B cell (primary cell): ENCODE measurements at regions not wholly inside any gene's neighbourhood (a gene's known extent, or its start where the extent isn't known, plus 50 kb on each side); places are given as distances from the start of the nearest gene placed in this dataset.

ENCODE experiments used
- ATAC-seq: fragments of 200-7000 bp; cut with Tn5 transposase; one replicate; pipeline ENCODE4 v1.10.0; 2021; ENCODE audit warnings: low read depth, mild to moderate bottlenecking, moderate number of reproducible peaks, moderate library complexity
- CTCF ChIA-PET: fragments of 350-600 bp; sonication (Branson Sonifier 250); formaldehyde crosslinking; loops from one replicate; lab custom pipeline; 2021; ENCODE audit warnings: antibody characterized with exemption, inconsistent platforms; lab: Charles Lee
- POLR2A ChIA-PET: fragments of 350-600 bp; sonication (Branson Sonifier 250); formaldehyde crosslinking; loops from one replicate; lab custom pipeline; 2021; ENCODE audit warnings: antibody characterized with exemption; lab: Charles Lee
- DNase-seq: peaks from one replicate; pipeline ENCODE4 v3.0.0; 2013
- H2AFZ ChIP-seq: 2 replicates; pipeline ENCODE4 v1.6.1; 2012; ENCODE audit warnings: mild to moderate bottlenecking, low read depth, low read length; ENCODE audit not compliant: insufficient read depth, poor library complexity, severe bottlenecking
- H3K27ac ChIP-seq, 2 donors: 1 replicate in 1 of 2; 2 replicates in 1 of 2; pipeline ENCODE4 v1.5.1; 2012 to 2013; ENCODE audit warnings: low read length in 2 of 2, mild to moderate bottlenecking in 2 of 2, moderate library complexity in 1 of 2
- H3K27me3 ChIP-seq, 4 experiments: fragments of 200-600 bp in 1 of 4; sonication (generic) in 1 of 4; replicated peaks in 1 of 4; 1 replicate in 2 of 4; 2 replicates in 2 of 4; pipeline versions ENCODE4 v1.6.1 to v1.7.0; 2013 to 2016; ENCODE audit warnings: low read length in 3 of 4, mild to moderate bottlenecking in 2 of 4, mixed read lengths in 1 of 4, moderate library complexity in 1 of 4; ENCODE audit not compliant: insufficient read depth in 4 of 4, control insufficient read depth in 3 of 4; ENCODE audit errors: control extremely low read depth in 1 of 4
- H3K36me3 ChIP-seq, 2 experiments: replicated peaks in 1 of 2; 1 replicate in 1 of 2; 2 replicates in 1 of 2; pipeline versions ENCODE4 v1.6.1 to v1.7.1; 2013; ENCODE audit warnings: low read length in 1 of 2; ENCODE audit not compliant: insufficient read depth in 2 of 2, control insufficient read depth in 1 of 2; ENCODE audit errors: control extremely low read depth in 1 of 2, extremely low read depth in 1 of 2
- H3K4me1 ChIP-seq, 2 donors: fragments of 200-600 bp in 1 of 2; sonication (generic) in 1 of 2; 1 replicate in 1 of 2; 2 replicates in 1 of 2; pipeline versions ENCODE4 v1.5.1 to v1.6.1; 2013 to 2017; ENCODE audit warnings: low read length in 2 of 2; ENCODE audit not compliant: control insufficient read depth in 2 of 2, insufficient read depth in 2 of 2
- H3K4me2 ChIP-seq: replicated peaks from 2 replicates; pipeline ENCODE3; 2012; ENCODE audit warnings: mild to moderate bottlenecking, low read depth, low read length; ENCODE audit not compliant: poor library complexity, severe bottlenecking
- H3K4me3 ChIP-seq, 5 experiments: fragments of 200-600 bp in 1 of 5; sonication (generic) in 1 of 5; 1 replicate in 3 of 5; 2 replicates in 2 of 5; pipeline versions ENCODE4 v1.5.1 to v1.7.0; 2011 to 2016; ENCODE audit warnings: low read length in 4 of 5, mild to moderate bottlenecking in 4 of 5, low read depth in 2 of 5, control low read depth in 1 of 5, moderate library complexity in 1 of 5; ENCODE audit not compliant: insufficient read depth in 1 of 5; ENCODE audit errors: control extremely low read depth in 1 of 5, extremely low read depth in 1 of 5
- H3K79me2 ChIP-seq: fragments of 200-600 bp; sonication (generic); one replicate; pipeline ENCODE4 v1.6.0; 2016; ENCODE audit warnings: low read length; ENCODE audit not compliant: control insufficient read depth, insufficient read depth
- H3K9ac ChIP-seq: fragments of 200-600 bp; sonication (generic); 2 replicates; pipeline ENCODE4 v1.6.1; 2017; ENCODE audit warnings: mild to moderate bottlenecking, low read length, moderate library complexity
- H3K9me3 ChIP-seq, 3 donors: one replicate each; pipeline versions ENCODE4 v1.6.1 to v1.7.1; 2013; ENCODE audit warnings: low read length in 2 of 3; ENCODE audit not compliant: control insufficient read depth in 2 of 3, insufficient read depth in 1 of 3; ENCODE audit errors: control extremely low read depth in 1 of 3
- H4K20me1 ChIP-seq: 2 replicates; pipeline ENCODE4 v1.6.0; 2012; ENCODE audit warnings: mild to moderate bottlenecking, low read length; ENCODE audit not compliant: insufficient read depth, control insufficient read depth, poor library complexity, severe bottlenecking
- H3K27ac Mint-ChIP-seq: one replicate; pipeline ENCODE4 v1.8.0; 2021; ENCODE audit warnings: mixed read lengths
- H3K27me3 Mint-ChIP-seq: one replicate; pipeline ENCODE4 v1.8.0; 2021; ENCODE audit warnings: mixed read lengths
- H3K4me1 Mint-ChIP-seq: one replicate; pipeline ENCODE4 v1.8.0; 2021; ENCODE audit warnings: mixed read lengths
- H3K4me3 Mint-ChIP-seq: one replicate; pipeline ENCODE4 v1.8.0; 2021; ENCODE audit warnings: mixed read lengths
- H3K9me3 Mint-ChIP-seq: one replicate; pipeline ENCODE4 v1.8.0; 2022; ENCODE audit warnings: mixed read lengths; ENCODE audit not compliant: insufficient read depth
- CTCF ChIP-seq: fragments of 200-600 bp; IDR thresholded peaks from one replicate; pipeline ENCODE4 v1.8.0; 2022; ENCODE audit warnings: antibody characterized with exemption, mild to moderate bottlenecking
- EZH2 ChIP-seq: IDR thresholded peaks from 2 replicates; pipeline ENCODE4 v1.6.1; 2012; ENCODE audit warnings: borderline replicate concordance, low read depth, mild to moderate bottlenecking, moderate library complexity, low read length; ENCODE audit not compliant: insufficient read depth, poor library complexity, severe bottlenecking
- WGBS: methylation state at CpG from one replicate; pipeline ENCODE4 v1.1.5; 2013; ENCODE audit warnings: missing lambda C conversion rate; ENCODE audit not compliant: insufficient coverage; 5-methylcytosine and 5-hydroxymethylcytosine counted together
- intact Hi-C: fragments of 100-400 bp; cut with micrococcal nuclease; formaldehyde crosslinking; loops from one replicate; pipeline ENCODE4 v1.10.0; 2022

GRCh38 chr4:63937961-63938360, 471.3 kb downstream of the TECRL start:
- Mint-ChIP-seq H3K4me1 (no peaks in the 10 kb centered on the region), H3K4me3 (no peak overlapping the region), H3K9me3 (peaks cover 2% of the 10 kb centered on the region), H3K27me3 (no peaks in the 10 kb centered on the region), H3K27ac (no peak overlapping the region)
- POLR2A ChIA-PET = no interaction called here
- no peak for DNase-seq
- intact Hi-C loops = no loop called here
- ATAC-seq = no peak
- peaks cover 0 to 9% (median 1%) of the 10 kb centered on the region in 3 donors for H3K9me3 ChIP-seq
- no peak overlapping the region for H3K4me3 ChIP-seq
- no peak overlapping the region for H2AFZ ChIP-seq
- no peak overlapping the region for H3K4me2 ChIP-seq
- no peak for TF ChIP-seq EZH2
- TF ChIP-seq CTCF = no peak
- no peaks in the 10 kb centered on the region for H3K27me3 ChIP-seq
- no peak overlapping the region for H3K9ac ChIP-seq
- WGBS = 70% methylated on average over 3 of the region's 4 CpGs
- H3K36me3 ChIP-seq = no peaks in the 10 kb centered on the region
- CTCF ChIA-PET = no interaction called here
- no peak overlapping the region for H3K27ac ChIP-seq
- no peaks in the 10 kb centered on the region for H3K79me2 ChIP-seq
- no peaks in the 10 kb centered on the region for H4K20me1 ChIP-seq
- H3K4me1 ChIP-seq = no peaks in the 10 kb centered on the region

GRCh38 chr4:63922146-63922545, 487.1 kb downstream of the TECRL start:
- Mint-ChIP-seq H3K4me1 (no peaks in the 10 kb centered on the region), H3K27ac (no peak overlapping the region), H3K9me3 (no peaks in the 10 kb centered on the region), H3K27me3 (no peaks in the 10 kb centered on the region), H3K4me3 (no peak overlapping the region)
- Histone ChIP-seq H3K79me2 (no peaks in the 10 kb centered on the region), H3K27ac (no peak overlapping the region), H3K4me3 (no peak overlapping the region), H3K4me1 (no peaks in the 10 kb centered on the region), H4K20me1 (no peaks in the 10 kb centered on the region), H3K4me2 (no peak overlapping the region), H3K9me3 (peaks cover 0 to 8% (median 0%) of the 10 kb centered on the region in 3 donors), H2AFZ (no peak overlapping the region), H3K27me3 (no peaks in the 10 kb centered on the region), H3K9ac (no peak overlapping the region), H3K36me3 (no peaks in the 10 kb centered on the region)
- ChIA-PET POLR2A (no interaction called here), CTCF (no interaction called here)
- DNase-seq (no peak), ATAC-seq (no peak)
- intact Hi-C loops = no loop called here
- WGBS = 78% methylated on average over 8 of the region's 8 CpGs
- TF ChIP-seq EZH2 (no peak), CTCF (no peak)
